ENCODE measurements at regions not wholly inside any gene's neighbourhood (a gene's known extent, or its start where the extent isn't known, plus 50 kb on each side); places are given as distances from the start of the nearest gene placed in this dataset.
"Not testable (repeated sequence)": the region's sequence is repeated elsewhere in the genome, so short reads cannot be mapped to it uniquely, and the experiment has no call there.

DNA sequence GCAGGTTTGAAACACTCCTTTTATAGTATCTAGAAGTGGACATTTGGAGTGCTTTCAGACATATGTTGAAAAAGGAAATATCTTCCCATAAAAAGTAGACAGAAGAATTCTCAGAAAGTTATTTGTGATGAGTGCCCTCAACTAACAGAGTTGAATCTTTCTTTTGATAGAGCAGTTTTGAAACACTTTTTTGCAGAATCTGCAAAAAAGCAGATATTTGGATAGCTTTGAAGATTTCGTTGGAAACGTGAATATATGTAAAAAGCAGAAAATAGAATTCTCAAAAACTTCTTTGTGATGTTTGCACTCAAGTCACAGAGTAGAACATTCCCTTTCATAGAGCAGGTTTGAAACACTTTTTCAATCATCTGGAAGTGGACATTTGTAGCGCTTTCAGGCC is 676.4 kb upstream of the ZNF337 start:
- DNase-seq (ENCODE audit: low read depth, low spot score), result not testable (repeated sequence)

DNA sequence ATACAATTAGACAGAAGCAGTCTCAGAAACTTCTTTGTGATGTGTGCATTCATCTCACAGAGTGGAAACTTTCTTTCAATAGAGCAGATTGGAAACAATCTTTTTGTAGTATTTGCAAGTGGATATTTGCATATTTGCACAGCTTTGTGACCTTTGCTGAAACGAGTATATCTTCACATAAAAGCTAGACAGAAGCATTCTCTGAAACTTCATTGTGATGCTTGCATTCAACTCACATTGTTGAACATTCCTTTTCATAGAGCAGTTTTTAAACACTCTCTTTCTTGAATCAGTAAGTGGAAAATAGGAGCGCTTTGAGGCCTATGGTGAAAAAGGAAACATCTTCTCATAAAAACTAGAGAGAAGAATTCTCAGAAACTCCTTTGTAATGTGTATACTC is 657.9 kb upstream of the ZNF337 start:
- DNase-seq (ENCODE audit: low read depth, low spot score), result no peak

DNA sequence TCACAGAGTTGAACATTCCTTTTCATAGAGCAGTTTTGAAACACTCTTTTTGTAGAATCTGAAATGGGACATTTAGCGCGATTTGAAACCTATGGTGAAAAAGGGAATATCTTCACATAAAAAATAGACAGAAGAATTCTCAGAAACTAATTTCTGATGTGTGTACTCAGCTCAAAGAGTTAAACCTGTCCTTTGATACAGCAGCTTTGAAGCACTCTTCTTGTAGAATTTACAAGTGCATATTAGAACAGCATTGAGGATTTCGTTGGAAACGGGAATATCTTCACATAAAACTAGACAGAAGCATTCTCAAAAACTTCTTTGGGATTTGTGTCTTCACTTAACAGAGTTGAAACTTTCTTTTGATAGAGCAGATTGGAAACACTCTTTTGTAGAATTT is 650.7 kb upstream of the ZNF337 start:
- DNase-seq (ENCODE audit: low read depth, low spot score), result no peak

DNA sequence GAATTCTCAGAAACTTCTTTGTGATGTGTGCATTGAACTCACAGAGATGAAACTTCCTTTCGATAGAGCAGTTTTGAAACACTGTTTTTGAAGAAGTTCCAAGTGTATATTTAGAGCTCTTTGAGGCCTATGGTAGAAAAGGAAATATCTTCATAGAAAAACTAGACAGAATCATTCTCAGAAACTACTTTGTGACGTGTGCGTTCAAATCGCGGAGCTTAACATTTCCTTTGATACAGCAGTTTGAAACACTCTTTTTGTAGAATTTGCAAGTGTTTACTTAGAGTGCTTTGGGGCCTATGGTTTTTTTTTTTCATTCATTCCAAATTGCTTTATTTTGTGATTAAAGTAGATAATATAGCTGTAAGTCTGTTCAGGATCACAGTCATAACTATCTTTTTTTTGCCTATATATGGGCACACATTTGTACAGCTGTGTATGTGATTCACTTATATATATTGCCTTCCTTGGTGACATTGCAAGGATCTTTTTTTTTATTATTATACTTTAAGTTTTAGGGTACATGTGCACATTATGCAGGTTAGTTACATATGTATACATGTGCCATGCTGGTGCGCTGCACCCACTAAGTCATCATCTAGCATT is 643.9 kb upstream of the ZNF337 start:
- not testable (repeated sequence) for DNase-seq (ENCODE audit: low read depth, low spot score)

DNA sequence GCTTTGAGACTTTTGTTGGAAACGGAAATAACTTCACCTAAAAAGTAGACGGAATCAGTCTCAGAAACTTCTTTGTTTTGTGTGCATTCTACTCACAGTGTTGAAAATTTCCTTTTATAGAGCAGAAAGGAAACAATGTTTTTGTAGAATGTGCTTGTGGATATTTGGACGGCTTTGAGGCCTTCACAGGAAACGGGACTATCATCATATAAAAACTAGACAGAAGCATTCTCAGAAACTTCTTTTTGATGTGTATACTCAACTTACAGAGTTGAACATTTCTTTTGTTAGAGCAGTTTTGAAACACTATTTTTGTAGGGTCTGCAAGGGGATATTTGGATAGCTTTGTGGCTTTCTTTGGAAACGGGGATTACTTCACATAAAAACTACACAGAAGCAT is 627.5 kb upstream of the ZNF337 start:
- no peak for DNase-seq (ENCODE audit: low read depth, low spot score)

DNA sequence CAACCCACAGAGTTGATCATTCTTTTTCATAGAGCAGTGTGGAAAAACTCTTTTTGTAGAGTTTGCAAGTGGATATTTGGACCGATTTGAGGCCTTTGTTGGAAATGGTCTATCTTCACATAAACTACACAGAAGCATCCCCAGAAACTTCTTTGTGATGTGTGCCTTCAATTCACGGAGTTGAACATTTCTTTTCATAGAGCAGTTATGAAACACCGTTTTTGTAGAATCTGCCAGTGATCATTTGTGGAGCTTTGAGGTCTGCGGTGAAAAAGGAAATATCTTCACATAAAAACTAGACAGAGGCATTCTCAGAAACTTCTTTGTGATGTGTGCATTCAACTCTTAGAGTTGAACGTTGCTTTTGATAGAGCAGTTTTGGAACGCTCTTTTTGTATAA is 618.4 kb upstream of the ZNF337 start:
- no peak for DNase-seq (ENCODE audit: low read depth, low spot score)

DNA sequence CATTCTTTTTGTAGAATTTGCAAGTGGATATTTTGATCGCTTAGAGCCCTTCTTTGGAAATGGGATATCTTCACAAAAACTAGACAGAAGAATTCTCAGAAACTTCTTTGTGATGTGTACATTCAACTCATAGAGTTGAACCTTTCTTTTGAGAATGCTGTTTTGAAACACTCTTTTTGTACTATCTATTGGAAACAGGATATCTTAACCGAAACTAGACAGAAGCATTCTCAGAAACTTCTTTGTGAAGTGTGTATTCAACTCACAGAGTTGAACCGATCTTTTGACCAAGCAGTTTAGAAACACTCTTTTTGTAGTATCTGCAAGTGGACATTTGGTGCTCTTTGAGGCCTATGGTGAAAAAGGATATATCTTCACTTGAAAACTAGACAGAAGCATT is 613.1 kb upstream of the ZNF337 start:
- DNase-seq (ENCODE audit: low read depth, low spot score), result not testable (repeated sequence)

DNA sequence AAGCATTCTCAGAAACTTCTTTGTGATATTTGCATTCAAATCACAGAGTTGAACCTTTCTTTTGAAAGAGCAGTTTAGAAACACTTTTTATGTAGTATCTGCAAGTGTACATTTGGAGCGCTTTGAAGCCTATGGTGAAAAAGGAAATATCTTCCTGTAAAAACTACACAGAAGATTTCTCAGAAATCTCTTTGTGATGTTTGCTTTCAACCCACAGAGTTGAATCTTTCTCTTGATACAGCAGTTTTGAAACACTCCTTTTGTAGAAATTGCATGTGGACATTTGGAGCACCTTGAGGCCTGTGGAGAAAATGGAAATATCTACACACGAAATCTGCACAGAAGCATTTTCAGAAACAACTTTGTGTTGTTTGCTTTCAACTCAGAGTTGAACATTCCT is 612.3 kb upstream of the ZNF337 start:
- DNase-seq (ENCODE audit: low read depth, low spot score), result no peak

DNA sequence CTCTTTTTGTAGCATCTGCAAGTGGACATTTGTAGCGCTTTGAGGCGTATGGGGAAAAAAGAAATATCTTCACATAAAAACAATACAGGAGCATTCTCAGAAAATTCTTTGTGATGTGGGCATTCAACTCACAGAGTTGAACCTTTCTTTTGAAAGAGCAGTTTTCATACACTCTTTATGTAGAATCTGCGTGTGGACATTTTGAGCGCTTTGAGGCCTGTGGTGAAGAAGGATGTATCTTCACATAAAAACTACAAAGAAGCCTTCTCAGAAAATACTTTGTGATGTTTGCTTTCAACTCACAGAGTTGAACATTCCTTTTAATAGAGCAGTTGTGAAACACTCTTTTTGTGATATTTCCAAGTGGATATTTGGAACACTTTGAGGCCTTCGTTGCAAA is 598.4 kb upstream of the ZNF337 start:
- DNase-seq (ENCODE audit: low read depth, low spot score), result no peak

DNA sequence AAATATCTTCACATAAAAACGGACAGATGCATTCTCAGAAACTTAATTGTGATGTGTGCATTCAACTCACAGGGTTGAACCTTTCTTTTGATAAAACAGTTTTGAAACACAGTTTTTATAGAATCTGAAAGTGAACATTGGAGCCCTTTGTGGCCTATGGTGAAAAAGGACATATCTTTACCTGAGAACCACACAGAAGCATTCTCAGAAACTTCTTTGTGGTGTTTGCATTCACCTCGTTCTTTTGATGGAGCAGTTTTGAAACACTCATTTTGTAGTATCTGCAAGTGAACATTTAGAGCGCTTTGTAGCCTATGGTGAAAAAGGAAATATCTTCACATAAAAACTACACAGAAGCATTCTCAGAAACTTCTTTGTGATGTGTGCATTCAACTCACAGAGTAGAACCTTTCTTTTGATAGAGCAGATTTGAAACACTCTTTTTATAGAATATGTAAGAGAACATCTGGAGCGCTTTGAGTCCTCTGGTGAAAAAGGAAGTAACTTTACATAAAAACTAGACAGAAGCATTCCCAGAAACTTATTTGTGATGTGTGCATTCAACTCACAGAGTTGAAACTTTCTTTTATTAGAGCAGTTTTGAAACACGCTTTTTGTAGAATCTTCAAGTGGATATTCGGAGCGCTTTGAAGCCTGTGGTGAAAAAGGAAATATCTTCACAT is 591.9 kb upstream of the ZNF337 start:
- not testable (repeated sequence) for DNase-seq (ENCODE audit: low read depth, low spot score)

DNA sequence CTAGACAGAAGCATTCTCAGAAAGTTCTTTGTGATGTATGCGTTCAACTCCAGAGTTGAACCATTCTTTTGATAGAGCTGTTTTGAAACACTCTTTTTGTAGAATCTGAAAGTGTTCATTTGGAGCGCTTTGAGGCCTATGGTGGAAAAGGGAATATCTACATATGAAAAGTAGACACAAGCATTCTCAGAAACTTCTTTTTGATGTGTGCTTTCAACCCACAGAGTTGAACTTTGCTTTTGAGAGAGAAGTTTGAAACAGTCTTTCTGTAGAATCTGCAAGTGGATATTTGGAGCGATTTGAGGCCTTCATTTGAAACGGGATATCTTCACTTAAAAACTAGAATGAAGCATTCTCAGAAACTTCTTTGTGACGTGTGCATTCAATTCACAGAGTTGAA is 582.6 kb upstream of the ZNF337 start:
- no peak for DNase-seq (ENCODE audit: low read depth, low spot score)

DNA sequence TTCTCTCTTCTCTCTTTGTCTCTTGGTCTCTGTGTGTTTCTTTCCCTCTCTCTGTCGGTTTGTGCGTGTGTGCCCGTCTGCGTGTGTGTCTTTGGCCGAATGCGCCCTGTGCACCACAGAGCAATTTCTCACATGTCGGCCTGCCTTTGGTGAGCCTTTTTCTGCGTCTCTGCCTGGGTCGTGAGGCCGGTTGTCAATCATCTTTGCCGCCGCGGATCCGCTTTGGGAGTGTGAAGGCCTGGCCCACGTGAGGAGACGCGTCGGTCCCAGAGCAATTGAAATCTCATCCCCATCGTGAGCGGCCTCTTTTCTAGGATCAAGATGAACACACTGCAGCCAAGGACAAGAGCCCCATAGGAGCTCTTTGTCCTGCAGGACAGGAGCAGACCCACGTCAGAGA is 580.7 kb upstream of the ZNF337 start:
- DNase-seq (ENCODE audit: low read depth, low spot score), result no peak

DNA sequence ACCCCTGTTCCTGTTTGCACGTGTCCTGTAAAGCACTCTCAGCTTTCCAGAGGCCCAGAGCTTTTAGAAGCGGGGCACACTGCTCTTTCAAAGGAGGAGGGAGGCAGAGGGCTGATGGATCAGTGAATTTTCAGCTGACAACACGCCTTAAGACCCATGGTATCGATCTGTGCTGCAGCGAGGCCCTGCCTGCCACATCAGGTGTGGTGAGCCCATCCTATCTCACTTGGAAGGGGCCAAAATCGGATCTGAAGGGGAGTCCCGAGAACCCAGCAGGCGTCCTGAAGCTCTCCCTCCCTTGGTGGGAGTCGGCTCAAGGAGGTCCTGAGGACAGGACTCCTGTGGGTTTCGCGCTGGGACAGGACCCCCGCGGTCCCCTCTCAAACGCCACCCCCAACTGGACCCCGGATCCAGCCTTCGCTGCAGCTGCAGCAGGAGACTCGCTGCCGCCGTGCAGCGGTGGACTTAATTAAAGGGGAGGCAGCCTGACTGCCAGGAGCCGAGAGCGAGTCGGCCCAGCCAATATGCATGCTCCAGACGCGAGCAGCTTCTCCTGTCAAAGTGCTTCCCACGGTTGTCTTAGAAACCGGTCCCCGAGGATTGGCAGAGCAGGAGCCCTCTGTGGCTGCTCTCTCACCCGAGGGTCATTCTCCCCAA is 580.0 kb upstream of the ZNF337 start:
- no peak for DNase-seq (ENCODE audit: low read depth, low spot score)

DNA sequence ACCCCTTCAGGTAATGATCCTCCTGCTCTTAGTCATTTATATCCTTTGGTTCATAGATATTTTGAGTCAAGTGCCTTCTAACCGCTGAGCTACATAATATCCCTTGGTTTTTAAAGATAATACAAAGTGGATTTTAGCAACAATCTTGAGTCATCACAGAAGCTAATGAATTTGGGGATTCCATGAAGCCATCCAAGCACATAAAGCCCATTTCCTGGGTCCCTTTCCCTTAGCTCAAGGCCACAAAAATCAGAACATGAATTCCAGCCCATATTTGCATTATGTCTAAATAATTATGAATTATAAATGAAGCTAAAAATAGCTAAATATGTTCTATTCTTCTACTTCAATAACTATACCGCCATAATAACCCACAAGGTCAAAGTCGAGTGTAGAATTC is 572.1 kb upstream of the ZNF337 start:
- DNase-seq (ENCODE audit: low read depth, low spot score), result not testable (repeated sequence)

DNA sequence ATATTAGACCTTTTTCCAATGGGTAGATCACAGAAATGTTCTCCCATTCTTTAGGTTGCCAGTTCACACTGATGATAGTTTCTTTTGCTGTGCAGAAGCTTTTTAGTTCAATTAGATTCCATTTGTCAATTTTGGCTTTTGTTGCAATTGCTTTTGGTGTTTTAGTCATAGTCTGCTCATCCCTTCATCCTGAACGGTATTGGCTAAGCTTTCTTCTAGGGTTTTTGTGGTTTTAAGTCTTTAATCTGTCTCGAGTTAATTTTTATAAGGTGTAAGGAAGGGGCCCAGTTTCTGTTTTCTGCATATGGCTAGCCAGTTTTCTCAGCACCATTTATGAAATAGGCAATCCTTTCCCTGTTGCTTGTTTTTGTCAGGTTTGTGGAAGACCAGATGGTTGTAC is 564.3 kb upstream of the ZNF337 start:
- not testable (repeated sequence) for DNase-seq (ENCODE audit: low read depth, low spot score)

DNA sequence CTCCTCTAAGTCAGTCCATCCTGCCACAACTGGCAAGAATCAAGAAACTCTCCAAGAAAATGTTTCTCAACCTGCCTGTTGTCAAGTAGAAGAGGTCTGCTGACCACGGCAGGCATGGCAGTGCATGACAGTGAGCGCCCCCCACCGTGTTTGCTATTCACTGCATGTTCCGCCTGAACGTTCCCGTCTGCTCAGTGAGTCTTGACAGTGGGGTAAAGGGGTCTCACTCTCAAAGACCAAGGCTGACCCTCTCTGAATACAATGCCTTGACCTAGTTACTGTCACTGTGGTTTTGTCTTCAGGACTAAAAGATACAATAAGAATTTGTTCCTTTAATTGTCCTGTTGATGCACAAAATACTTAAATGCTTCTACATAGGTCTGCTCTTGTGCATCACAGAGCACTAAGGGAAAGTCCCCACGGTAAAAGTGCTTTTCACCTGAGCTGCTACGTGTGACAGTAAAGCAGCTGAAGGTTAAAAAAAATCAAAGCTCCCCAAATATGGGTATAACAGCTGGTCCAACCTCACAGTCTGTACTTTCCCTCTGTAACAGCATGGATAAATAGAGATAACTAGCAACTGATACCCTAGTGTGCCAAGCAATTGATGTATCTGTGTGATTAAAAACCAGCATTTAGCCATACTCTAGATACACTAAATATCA is 555.8 kb upstream of the ZNF337 start:
- DNase-seq (ENCODE audit: low read depth, low spot score), result not testable (repeated sequence)

DNA sequence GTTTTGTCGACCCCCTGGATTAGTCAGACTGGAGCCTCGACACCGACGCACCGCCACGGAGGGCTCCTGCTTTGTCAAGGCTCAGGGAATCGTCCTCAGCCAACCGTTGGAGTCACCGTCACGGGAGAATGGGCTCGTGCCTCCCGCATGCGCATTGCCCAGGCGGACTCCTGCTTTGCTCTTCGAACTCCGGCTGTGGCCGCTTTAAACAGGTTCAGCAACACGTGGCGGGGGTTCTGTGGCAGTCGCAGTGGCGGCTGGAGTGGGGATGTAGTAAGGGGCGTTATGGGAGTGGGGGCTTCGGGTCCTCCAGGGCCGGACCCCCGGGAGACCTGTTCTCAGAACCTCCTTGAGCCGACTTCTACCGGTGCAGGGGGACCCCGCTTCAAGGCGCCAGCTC is 554.7 kb upstream of the ZNF337 start:
- not testable (repeated sequence) for DNase-seq (ENCODE audit: low read depth, low spot score)

DNA sequence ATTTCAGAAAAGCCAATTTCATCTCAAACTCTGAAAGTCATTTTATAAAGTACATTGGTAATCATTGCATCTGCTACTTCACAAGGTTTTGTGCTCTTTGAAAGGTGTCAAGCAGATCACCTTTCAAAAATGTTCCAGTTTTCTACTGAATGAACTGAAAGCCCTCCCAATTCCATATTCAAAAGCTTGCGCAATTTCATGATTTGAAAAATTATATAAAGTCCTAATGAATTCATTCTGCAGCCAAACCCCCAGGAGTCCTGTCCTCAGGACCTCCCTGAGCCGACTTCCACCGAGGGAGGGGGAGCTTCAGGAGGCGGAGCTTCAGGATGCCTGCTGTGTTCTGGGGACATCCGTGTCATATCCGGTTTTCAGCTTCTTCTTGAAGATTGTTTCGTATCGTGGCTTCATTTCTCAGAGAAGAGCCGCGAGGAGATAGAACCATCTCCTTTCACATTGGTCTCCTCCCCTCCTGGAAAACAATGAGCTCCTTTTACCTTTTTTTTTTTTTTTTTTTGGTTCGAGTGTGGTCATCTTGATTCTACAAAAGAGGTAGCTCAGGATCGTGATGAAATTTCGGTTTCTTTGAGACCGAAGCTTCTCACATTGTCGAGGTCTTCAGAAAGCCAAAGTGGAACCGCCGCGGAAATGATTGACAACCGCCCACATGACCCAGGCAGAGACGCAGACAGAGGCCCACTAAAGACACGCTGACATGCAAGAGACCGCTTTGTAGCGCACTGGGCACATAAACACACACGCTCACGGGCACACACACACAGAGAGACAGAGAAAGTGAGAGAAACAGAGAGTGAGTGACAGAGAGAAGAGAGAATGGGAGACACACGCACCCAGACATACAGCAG is 553.8 kb upstream of the ZNF337 start:
- DNase-seq (ENCODE audit: low read depth, low spot score), result not testable (repeated sequence)

DNA sequence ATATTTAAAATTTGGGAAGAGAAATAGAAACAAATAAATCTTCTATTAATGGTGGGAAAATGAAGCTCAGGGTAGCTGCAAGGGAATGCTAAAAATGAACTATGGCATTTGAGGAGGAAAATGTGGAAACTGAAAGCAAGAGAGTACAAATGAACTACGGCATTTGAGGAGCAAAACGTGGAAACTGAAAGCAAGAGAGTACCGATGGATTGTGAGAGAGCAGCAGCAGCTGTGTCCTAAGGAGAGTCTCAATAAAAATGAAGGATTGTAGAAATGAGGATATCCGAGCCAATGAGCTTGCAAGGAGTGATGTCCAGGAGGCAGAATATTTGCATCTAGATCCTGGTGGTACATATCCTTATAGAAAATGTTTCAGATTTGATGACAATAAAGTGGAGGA is 547.1 kb upstream of the ZNF337 start:
- DNase-seq (ENCODE audit: low read depth, low spot score), result no peak

DNA sequence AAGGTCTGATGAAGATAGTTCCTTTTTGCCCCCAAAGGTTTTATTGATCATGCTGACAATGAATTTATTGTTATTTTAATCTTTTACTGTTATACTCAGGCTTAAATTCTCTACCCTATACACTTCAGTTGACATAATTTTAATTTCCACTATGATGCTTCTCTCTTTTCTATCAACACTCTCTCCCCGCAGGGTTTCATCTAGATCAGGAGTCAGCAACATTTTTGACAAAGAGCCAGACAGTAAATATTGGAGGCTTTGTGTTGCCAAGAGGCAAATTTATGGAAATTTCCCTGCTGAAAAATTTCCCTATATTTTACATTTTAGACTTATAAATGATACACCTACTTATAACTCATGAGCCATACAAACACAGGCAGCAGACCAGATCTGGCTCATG is 524.0 kb upstream of the ZNF337 start:
- not testable (repeated sequence) for DNase-seq (ENCODE audit: low read depth, low spot score)

DNA sequence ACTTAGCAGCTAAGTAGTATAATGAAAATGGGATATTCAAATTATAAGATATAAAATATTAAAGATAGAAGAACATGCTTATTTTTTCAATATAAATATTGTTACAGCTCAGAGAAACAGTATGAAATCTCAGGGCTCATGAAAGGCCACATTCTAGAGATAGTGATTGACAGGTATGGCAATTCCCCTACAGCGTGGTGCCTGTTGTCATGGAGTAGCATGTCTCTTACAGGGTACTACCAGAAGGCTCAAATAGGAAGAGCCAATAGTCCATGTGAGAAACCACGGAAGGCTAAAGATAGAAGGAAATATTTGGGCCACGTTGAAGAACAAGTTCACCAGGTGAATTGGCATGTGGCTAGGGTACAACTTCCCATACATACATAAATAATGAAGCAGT is 522.9 kb upstream of the ZNF337 start:
- not testable (repeated sequence) for DNase-seq (ENCODE audit: low read depth, low spot score)

DNA sequence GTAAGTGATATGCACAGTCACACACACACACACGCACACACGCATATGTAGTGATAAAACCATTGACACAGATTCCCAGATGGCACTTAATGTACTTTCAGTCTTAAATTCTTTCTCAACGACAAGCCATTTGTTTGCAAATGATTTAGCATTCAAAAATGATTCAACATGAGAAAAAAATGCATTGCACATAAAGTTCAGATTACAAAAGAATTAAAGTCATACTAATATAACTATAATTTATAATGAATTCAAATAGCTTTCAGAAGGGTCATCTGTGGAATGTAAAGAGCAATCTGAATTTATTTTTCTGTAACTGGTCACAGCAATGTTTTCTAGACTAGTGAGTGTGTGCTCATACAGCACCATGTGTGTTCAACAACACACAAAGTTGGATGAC is 521.6 kb upstream of the ZNF337 start:
- no peak for DNase-seq (ENCODE audit: low read depth, low spot score)
